Mononuclear cell (primary cell): ENCODE measurements at regions not wholly inside any gene's neighbourhood (a gene's known extent, or its start where the extent isn't known, plus 50 kb on each side); places are given as distances from the start of the nearest gene placed in this dataset.
"Not testable (repeated sequence)": the region's sequence is repeated elsewhere in the genome, so short reads cannot be mapped to it uniquely, and the experiment has no call there.

ENCODE experiments used
- H3K27me3 ChIP-seq: 2 replicates; pipeline ENCODE4 v1.6.0; 2011; ENCODE audit warnings: low read length, control low read depth; ENCODE audit not compliant: insufficient read depth
- H3K4me1 ChIP-seq: 2 replicates; pipeline ENCODE4 v1.5.1; 2011; ENCODE audit warnings: mild to moderate bottlenecking, low read length, control low read depth; ENCODE audit not compliant: insufficient read depth
- H3K4me3 ChIP-seq: 2 replicates; pipeline ENCODE4 v1.5.1; 2011; ENCODE audit warnings: mild to moderate bottlenecking, low read length, moderate library complexity
- H3K9me3 ChIP-seq: 2 replicates; pipeline ENCODE4 v1.5.1; 2011; ENCODE audit warnings: low read depth, mild to moderate bottlenecking, control low read depth, low read length

DNA sequence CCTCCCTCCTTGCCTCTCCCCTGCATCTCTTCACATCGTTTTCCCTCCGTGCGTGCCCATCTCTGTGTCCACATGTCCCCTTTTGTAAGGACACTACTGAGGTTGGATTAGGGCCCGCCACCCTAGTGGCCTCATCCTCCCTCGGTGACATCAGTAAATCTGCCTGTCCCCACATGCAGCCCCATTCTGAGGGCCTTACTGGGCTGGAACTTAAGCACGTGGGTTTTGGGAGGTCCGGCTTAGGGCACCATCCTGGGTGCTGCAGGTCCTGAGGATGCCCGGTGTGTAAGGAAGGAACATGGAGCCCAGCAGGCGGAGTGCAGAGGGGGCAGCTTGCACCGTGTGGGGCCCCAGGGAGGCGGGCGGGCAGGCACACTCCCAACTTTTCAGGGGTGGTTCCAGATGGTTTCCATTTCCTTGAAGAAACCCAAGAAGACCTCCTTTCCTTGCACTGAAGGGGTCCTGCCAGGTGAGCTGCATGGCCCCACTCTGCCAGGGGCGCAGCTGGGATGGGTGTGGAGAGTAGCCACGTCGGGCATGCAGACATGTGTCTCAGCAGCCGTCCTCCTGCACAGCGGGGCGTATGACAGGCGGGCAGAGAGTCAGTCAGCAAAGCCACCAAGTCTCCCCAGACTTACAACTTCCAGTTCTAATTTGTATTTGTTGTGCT, 329.9 kb downstream of the QKI start:
- H3K9me3 ChIP-seq = no peaks in the 10 kb centered on the region
- H3K27me3 ChIP-seq = peaks cover 2% of the 10 kb centered on the region
- H3K4me3 ChIP-seq = no peak overlapping the region
- no peaks in the 10 kb centered on the region for H3K4me1 ChIP-seq

DNA sequence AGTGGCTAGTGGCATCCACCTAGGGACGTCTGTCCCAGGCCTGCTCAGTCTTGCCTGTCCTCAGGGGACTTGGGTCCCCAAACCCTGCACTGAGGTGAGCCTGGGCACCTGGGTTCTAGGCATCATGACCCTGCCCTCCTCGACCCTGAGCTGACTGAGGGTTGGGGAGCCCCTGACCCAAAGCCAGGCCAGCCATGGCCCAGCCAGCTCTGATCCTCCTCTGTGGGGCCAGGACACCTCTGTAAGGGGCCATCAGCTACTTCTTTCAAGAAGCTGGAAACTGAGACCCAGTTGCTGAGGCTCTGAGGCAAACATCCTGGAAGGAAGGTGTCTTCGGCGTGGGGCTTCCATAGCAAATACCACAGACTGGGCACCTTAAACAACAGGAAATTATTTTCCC, 329.3 kb downstream of the QKI start:
- Histone ChIP-seq H3K4me3 (no peak overlapping the region), H3K27me3 (peaks cover 2% of the 10 kb centered on the region), H3K9me3 (no peaks in the 10 kb centered on the region)

DNA sequence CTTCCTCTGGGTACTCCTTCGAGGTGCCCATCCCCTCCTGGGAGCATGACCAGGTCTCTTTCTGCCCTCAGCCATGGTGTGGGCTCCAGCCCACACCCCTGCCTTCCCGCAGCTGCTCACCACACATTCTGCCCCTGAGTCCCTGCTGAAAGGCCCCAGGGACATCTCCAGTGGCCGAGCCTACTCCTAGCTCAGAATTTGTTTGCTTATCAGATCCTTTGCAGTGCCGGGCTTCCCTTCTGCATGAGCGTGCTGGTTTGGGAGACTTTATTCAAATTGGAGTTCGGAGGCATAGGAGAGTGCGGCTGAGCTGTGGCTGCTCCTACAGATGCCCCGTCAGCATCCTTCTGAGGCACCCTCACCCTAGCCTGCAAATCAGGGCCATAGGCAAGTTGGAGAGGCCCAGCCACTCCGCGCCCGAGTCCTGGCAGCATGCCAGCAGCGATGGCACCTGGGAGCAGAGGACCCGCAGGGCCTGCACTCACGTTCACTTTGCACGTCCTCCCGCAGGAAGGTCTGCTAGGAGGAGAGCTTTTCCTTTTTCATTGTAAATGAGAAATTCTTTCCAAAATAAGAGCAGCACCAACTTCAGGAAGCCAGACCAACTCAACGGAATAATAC, 327.3 kb downstream of the QKI start:
- Histone ChIP-seq H3K9me3 (no peaks in the 10 kb centered on the region), H3K27me3 (peaks cover 4% of the 10 kb centered on the region), H3K4me3 (no peak overlapping the region), H3K4me1 (no peaks in the 10 kb centered on the region)

More for the DNA sequence above, 329.3 kb downstream of the QKI start:
- H3K4me1 ChIP-seq = no peaks in the 10 kb centered on the region

GRCh38 chr6:163741342-163741741, 326.8 kb downstream of the QKI start:
- H3K27me3 ChIP-seq = peaks cover 2% of the 10 kb centered on the region
- no peak overlapping the region for H3K4me3 ChIP-seq
- no peaks in the 10 kb centered on the region for H3K9me3 ChIP-seq
- no peaks in the 10 kb centered on the region for H3K4me1 ChIP-seq

DNA sequence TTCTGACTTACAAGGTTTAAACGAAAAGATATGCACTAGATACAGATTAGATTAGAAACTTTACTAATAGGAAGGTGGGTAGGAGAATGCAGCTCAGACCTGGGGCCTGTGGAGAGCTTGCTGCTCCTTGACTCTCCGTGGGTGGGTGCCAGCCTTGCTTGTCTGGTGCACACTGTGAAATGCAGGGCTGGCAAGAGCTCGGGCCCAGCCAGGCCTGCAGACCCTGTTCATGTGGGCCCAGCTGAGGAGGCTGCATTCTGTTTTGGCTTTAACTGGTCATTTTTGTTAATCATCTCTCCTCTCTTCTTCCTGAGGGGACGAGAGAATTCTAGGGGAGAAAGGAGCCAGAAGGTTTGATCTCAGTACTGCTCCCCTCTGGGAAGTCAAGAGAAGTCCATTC, 325.4 kb downstream of the QKI start:
- Histone ChIP-seq H3K9me3 (no peaks in the 10 kb centered on the region), H3K4me1 (no peaks in the 10 kb centered on the region), H3K27me3 (peaks cover 2% of the 10 kb centered on the region), H3K4me3 (no peak overlapping the region)

- no peak overlapping the region for H3K4me3 ChIP-seq
Observed at GRCh38 chr6:163739408-163739725, 324.8 kb downstream of the QKI start.

GRCh38 chr6:163738725-163739407, 324.3 kb downstream of the QKI start:
- peaks cover 2% of the 10 kb centered on the region for H3K27me3 ChIP-seq
- H3K4me1 ChIP-seq = no peaks in the 10 kb centered on the region
- no peaks in the 10 kb centered on the region for H3K9me3 ChIP-seq

More at GRCh38 chr6:163739408-163739725, 324.8 kb downstream of the QKI start:
- H3K9me3 ChIP-seq = no peaks in the 10 kb centered on the region
- peaks cover 2% of the 10 kb centered on the region for H3K27me3 ChIP-seq
- H3K4me1 ChIP-seq = no peaks in the 10 kb centered on the region

GRCh38 chr6:163738304-163738703, 323.8 kb downstream of the QKI start:
- Histone ChIP-seq H3K27me3 (peaks cover 2% of the 10 kb centered on the region), H3K4me1 (peaks cover under 1% of the 10 kb centered on the region), H3K9me3 (no peaks in the 10 kb centered on the region), H3K4me3 (no peak overlapping the region)

More at GRCh38 chr6:163738725-163739407, 324.3 kb downstream of the QKI start:
- no peak overlapping the region for H3K4me3 ChIP-seq

DNA sequence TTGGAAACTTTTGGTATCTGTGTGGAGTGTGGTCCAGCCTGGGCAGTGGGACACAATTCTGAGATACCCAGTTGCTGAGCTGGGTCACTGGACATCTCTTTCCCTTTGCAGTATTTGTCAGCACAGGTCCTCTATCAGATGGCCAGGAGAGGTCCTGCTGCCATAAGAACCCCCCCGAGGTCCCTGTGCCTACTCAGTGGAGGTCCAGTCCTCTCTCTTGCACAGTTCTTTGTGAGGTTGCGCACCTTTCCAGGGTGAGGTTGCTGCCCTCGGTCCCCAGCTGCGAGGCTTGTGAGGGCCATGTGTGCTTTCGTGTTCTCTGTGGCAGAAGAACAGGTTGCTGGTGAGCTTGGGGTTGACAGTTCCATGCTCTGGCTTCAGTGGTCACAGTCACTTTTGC, 320.6 kb downstream of the QKI start:
- Histone ChIP-seq H3K27me3 (peaks cover 2% of the 10 kb centered on the region), H3K4me1 (peaks cover 6% of the 10 kb centered on the region), H3K4me3 (no peak overlapping the region), H3K9me3 (no peaks in the 10 kb centered on the region)

DNA sequence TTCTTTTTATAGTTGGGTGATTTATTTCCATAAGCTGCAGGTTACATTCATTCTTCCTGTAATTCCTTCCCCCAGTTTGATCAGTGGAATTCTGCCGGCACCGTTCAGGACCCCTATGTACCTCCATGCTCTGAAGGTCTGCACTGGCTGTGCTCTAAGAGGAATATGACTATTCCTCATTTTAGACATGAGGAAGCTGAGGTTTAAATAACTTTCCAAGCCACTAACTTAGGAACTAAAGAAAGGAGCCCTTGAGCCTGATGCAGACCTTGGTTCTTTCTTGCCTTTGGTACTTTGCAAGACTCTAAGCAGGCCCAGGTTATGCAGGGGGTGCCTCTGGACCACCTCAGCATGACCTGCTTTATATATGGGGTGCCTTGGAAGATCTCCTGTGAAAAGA, 318.5 kb downstream of the QKI start:
- no peak overlapping the region for H3K4me3 ChIP-seq
- H3K9me3 ChIP-seq = no peaks in the 10 kb centered on the region
- peaks cover 2% of the 10 kb centered on the region for H3K27me3 ChIP-seq
- H3K4me1 ChIP-seq = peaks cover 6% of the 10 kb centered on the region

DNA sequence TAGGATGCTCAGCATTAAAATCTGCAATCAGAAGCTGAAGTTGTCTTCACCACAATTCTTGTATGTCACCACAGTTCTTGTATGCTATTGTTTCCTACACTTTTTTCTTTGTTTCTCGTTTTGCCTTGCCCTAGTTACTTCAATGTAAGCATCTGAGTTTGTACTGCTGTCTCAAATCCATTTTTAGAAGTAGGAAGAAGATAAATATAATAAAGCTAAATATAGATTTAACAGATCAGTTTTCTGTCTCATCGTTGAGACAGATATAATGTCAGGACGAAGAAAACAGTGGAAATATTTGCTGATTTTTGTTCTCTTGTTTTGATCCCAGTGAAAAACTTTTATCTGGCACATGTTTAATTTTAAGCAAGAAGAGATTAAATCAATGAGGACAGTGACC, 318.0 kb downstream of the QKI start:
- Histone ChIP-seq H3K27me3 (peaks cover 2% of the 10 kb centered on the region), H3K4me1 (peaks cover 6% of the 10 kb centered on the region), H3K9me3 (no peaks in the 10 kb centered on the region), H3K4me3 (no peak overlapping the region)

DNA sequence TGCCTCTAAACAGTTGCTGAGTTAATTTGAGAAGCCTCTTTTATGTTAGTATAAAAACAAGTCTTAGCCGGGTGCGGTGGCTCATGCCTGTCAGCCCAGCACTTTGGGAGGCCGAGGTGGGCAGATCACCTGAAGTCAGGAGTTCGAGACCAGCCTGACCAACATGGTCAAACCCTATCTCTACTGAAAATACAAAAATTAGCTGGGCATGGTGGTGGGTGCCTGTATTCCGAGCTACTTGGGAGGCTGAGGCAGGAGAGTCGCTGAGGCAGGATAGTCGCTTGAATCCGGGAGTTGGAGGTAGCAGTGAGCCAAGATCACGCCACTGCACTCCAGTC, 317.5 kb downstream of the QKI start:
- not testable (repeated sequence) for H3K4me1 ChIP-seq, H3K9me3 ChIP-seq, H3K4me3 ChIP-seq, H3K27me3 ChIP-seq

DNA sequence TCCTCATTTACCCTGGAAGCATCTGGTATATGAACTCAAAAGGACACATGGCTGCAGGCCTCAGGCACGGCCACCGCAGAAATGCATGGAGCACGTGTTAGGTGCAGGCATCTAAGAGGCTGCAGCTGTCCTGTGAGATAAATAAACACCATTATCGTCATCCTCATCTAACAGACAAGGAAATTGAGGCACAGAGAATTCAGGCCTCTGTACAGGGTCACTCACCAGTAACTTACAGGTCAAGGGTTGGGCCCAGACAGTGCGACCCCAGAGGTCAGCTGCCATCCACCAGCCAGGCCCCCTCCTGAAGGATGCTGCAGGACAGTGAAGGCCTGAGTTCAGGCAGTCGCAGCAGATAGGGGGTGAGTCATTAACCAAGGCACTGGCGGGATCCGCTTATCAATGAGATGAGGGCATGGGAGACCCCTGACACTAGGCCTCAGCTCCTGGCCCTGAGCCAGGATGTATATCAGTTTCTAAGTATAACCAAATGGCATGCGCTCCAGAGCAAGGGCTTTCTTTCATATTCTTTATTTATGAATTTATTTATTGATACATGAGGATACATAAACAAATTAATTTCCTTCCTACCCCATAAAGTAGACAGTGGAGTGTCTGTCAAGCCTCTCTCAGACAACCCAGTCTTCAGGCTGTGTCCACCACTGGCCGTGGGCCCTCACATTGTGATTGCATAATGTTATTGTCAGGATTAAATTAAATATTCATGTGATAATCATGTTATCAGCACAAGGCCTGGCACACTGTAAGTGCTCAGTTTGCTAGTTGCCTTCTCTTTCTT, 316.9 kb downstream of the QKI start:
- Histone ChIP-seq H3K27me3 (no peaks in the 10 kb centered on the region), H3K9me3 (no peaks in the 10 kb centered on the region), H3K4me1 (peaks cover 6% of the 10 kb centered on the region), H3K4me3 (no peak overlapping the region)

DNA sequence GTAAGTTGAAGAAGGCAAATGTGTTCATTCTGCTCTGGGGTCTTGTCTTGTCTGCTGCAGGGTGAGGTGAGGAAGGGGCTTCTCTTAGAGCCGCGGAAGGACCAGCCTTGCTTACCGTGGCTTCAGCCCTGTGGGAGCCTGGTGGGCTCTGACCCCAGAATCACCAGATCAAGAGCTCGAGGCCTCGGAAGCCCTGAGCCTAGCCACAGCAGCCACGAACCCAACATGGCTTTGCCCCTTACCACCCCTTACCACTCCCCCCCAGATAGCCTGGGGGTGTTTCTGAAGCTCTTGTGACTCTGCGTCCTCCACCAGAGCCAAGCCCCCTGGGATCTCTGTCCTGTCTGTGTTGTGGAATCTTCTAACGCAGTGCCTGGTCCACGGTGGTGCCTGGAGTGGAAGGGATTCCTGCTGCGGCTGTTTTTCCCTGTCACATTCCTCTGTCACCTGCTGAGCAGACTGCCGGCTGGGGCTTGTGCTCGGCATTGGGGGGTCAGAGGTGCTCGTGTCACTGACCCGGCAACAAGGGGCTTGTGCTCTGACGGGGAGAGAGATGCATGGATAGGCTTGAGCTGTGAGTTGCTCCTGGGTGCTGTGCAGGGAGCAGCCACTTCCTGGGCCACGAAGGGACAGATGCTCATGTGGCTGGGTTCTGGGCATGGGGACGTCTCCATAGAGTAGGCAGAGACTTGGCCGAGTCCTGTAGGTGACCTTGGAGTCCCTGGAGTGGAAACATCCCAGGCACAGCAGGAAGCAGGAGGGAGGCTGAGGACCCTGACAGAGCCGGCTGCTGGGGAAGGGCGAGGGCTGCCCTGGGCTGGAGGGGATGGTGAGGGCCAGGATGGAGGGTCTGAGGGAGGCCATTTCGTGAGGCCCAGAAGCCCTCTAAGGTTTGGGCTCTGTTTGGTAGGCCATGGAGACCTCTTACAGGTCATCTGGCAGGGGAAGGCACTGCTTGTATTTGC, 316.0 kb downstream of the QKI start:
- Histone ChIP-seq H3K9me3 (no peaks in the 10 kb centered on the region), H3K4me1 (peaks cover 6% of the 10 kb centered on the region), H3K27me3 (no peaks in the 10 kb centered on the region), H3K4me3 (no peak overlapping the region)
